Esophagus (tissue), 2 donors: ENCODE measurements at regions not wholly inside any gene's neighbourhood (a gene's known extent, or its start where the extent isn't known, plus 50 kb on each side); places are given as distances from the start of the nearest gene placed in this dataset.
"Not testable (repeated sequence)": the region's sequence is repeated elsewhere in the genome, so short reads cannot be mapped to it uniquely, and the experiment has no call there.

Experiments used
- H3K27ac ChIP-seq, 2 donors: one replicate each; pipeline ENCODE4 v1.5.1; 2013; ENCODE audit warnings: low read depth in 2 of 2, mild to moderate bottlenecking in 2 of 2, inconsistent platforms in 1 of 2, low read length in 1 of 2, moderate library complexity in 1 of 2
- H3K27me3 ChIP-seq, 2 donors: one replicate each; pipeline ENCODE4 v1.6.1; 2013; ENCODE audit warnings: low read length in 2 of 2, control low read depth in 1 of 2, mild to moderate bottlenecking in 1 of 2; ENCODE audit not compliant: insufficient read depth in 2 of 2, control insufficient read depth in 1 of 2
- H3K36me3 ChIP-seq, 2 donors: one replicate each; pipeline ENCODE4 v1.6.1; 2013; ENCODE audit warnings: low read length in 1 of 2; ENCODE audit not compliant: control insufficient read depth in 2 of 2, insufficient read depth in 2 of 2
- H3K4me1 ChIP-seq, 2 donors: one replicate each; pipeline ENCODE4 v1.6.1; 2013; ENCODE audit warnings: low read length in 1 of 2; ENCODE audit not compliant: control insufficient read depth in 2 of 2, insufficient read depth in 2 of 2
- H3K4me3 ChIP-seq, 2 donors: one replicate each; pipeline ENCODE4 v1.5.1; 2013; ENCODE audit warnings: low read length in 2 of 2, mild to moderate bottlenecking in 2 of 2, low read depth in 1 of 2, moderate library complexity in 1 of 2
- H3K9me3 ChIP-seq, 2 donors: one replicate each; pipeline ENCODE4 v1.6.1; 2013; ENCODE audit warnings: mild to moderate bottlenecking in 2 of 2, low read depth in 1 of 2, low read length in 1 of 2, moderate library complexity in 1 of 2; ENCODE audit not compliant: control insufficient read depth in 2 of 2, insufficient read depth in 1 of 2
- WGBS, 2 donors: extraction: QIAGEN DNeasy Blood & Tissue Kit; methylation state at CpG; one replicate each; pipeline ENCODE4 v1.1.7; 2013; 5-methylcytosine and 5-hydroxymethylcytosine counted together
- donor health status: healthy with polysubstance abuse.
- donor health status: Bipolar disorder and iron deficiency.

GRCh38 chr5:50581845-50582244 lies 84.6 kb upstream of the PARP8 start:
- H3K4me3 ChIP-seq, result not testable (repeated sequence)
- WGBS, 2 donors, result 55 to 72% methylated on average over 1 of the region's 1 CpG

DNA sequence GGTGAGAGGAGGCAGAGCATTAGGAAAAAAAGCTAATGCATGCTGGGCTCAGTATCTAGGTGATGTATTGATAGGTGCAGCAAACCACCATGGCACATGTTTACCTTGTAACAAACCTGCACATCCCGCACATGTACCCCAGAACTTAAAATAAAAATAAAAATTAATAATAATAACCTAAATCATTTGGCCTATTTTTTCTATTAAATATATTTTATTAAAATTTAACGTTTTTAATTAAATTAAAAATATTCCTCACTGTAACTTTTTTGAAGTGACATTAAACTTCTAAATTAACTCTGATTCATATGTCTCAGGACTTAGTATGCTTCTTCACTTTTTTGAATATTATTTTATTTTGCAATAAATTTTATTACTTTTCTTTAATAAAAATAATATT lies 83.7 kb upstream of the PARP8 start:
- Histone ChIP-seq H3K4me3 (no peak overlapping the region), H3K27me3 (no peaks in the 10 kb centered on the region), H3K9me3 (no peaks in the 10 kb centered on the region), H3K36me3 (no peaks in the 10 kb centered on the region), H3K27ac (no peak overlapping the region), H3K4me1 (no peaks in the 10 kb centered on the region)
- WGBS, 2 donors, result 79 to 90% methylated on average over 2 of the region's 2 CpGs

More at GRCh38 chr5:50581845-50582244, 84.6 kb upstream of the PARP8 start:
- not testable (repeated sequence) for H3K9me3 ChIP-seq, H3K4me1 ChIP-seq, H3K36me3 ChIP-seq, H3K27me3 ChIP-seq, H3K27ac ChIP-seq

GRCh38 chr5:50583621-50584020 lies 82.8 kb upstream of the PARP8 start:
- H3K4me3 ChIP-seq, result no peak overlapping the region
- H3K4me1 ChIP-seq, result no peaks in the 10 kb centered on the region
- no peak overlapping the region for H3K27ac ChIP-seq
- 96 to 98% methylated on average over 3 of the region's 3 CpGs for WGBS, 2 donors
- no peaks in the 10 kb centered on the region for H3K9me3 ChIP-seq
- no peaks in the 10 kb centered on the region for H3K27me3 ChIP-seq
- H3K36me3 ChIP-seq, result no peaks in the 10 kb centered on the region

DNA sequence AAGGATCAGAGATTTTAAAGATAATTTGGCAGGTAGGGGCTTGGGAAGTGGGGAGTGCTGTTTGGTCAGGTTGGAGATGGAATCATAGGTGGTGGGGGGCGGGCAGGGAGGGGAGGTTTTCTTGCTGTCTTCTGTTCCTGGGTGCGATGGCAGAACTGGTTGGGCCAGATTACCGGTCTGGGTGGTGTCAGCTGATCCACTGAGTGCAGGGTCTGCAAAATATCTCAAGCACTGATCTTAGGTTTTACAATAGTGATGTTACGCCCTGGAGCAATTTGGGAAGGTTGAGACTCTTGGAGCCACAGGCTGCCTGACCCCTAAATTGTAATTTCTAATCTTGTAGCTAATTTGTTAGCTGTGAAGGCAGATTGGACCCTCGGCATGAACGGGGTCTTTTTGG lies 78.0 kb upstream of the PARP8 start:
- H3K4me1 ChIP-seq, H3K27me3 ChIP-seq, H3K27ac ChIP-seq, H3K36me3 ChIP-seq, H3K4me3 ChIP-seq, H3K9me3 ChIP-seq: not testable (repeated sequence)
- 73 to 76% methylated on average over 6 of the region's 6 CpGs for WGBS, 2 donors

GRCh38 chr5:50590444-50591189 lies 75.8 kb upstream of the PARP8 start:
- not testable (repeated sequence) for H3K27ac ChIP-seq, H3K4me1 ChIP-seq, H3K4me3 ChIP-seq, H3K9me3 ChIP-seq, H3K27me3 ChIP-seq, H3K36me3 ChIP-seq
- WGBS, 2 donors, result 59 to 72% methylated on average over 5 of the region's 5 CpGs

- H3K4me1 ChIP-seq, H3K27ac ChIP-seq, H3K27me3 ChIP-seq, H3K36me3 ChIP-seq, H3K9me3 ChIP-seq, H3K4me3 ChIP-seq: not testable (repeated sequence)
- 82 to 89% methylated on average over 1 of the region's 1 CpG for WGBS, 2 donors
These were observed 75.1 kb upstream of the PARP8 start for GRCh38 chr5:50591338-50591737.

GRCh38 chr5:50593681-50594080 lies 72.8 kb upstream of the PARP8 start:
- no peaks in the 10 kb centered on the region for H3K27me3 ChIP-seq
- H3K27ac ChIP-seq, result no peak overlapping the region
- no peak overlapping the region for H3K4me3 ChIP-seq
- no peaks in the 10 kb centered on the region for H3K36me3 ChIP-seq
- no peaks in the 10 kb centered on the region for H3K9me3 ChIP-seq
- no peaks in the 10 kb centered on the region for H3K4me1 ChIP-seq
- 50 to 58% methylated on average over 1 of the region's 1 CpG for WGBS, 2 donors

- no peaks in the 10 kb centered on the region for H3K36me3 ChIP-seq
- no peaks in the 10 kb centered on the region for H3K4me1 ChIP-seq
- no peak overlapping the region for H3K4me3 ChIP-seq
- no peak overlapping the region for H3K27ac ChIP-seq
- WGBS, 2 donors, result 63 to 64% methylated on average over 3 of the region's 3 CpGs
- H3K9me3 ChIP-seq, result no peaks in the 10 kb centered on the region
- H3K27me3 ChIP-seq, result no peaks in the 10 kb centered on the region
These were observed 71.2 kb upstream of the PARP8 start for GRCh38 chr5:50595199-50595598.

- WGBS, 2 donors, result 84 to 85% methylated on average over 7 of the region's 7 CpGs
- H3K9me3 ChIP-seq, H3K36me3 ChIP-seq, H3K27ac ChIP-seq, H3K4me3 ChIP-seq, H3K4me1 ChIP-seq, H3K27me3 ChIP-seq: not testable (repeated sequence)
These were observed 64.9 kb upstream of the PARP8 start for GRCh38 chr5:50601576-50601975.

- H3K27ac ChIP-seq, result no peak overlapping the region
- no peaks in the 10 kb centered on the region for H3K36me3 ChIP-seq
- H3K4me3 ChIP-seq, result no peak overlapping the region
- WGBS, 2 donors, result 38% methylated on average over 1 of the region's 1 CpG
- H3K27me3 ChIP-seq, result no peaks in the 10 kb centered on the region
- no peaks in the 10 kb centered on the region for H3K9me3 ChIP-seq
- H3K4me1 ChIP-seq, result no peaks in the 10 kb centered on the region
These were observed 60.3 kb upstream of the PARP8 start for GRCh38 chr5:50606179-50606578.
